Endothelial cell of umbilical vein (primary cell): ENCODE measurements at regions not wholly inside any gene's neighbourhood (a gene's known extent, or its start where the extent isn't known, plus 50 kb on each side); places are given as distances from the start of the nearest gene placed in this dataset.

ENCODE experiments used
- BruUV-seq: library from RNA; stranded (reverse); fragments of 400-500 nt; replicated peaks from 2 replicates; lab custom pipeline; 2021; lab: Mats Ljungman, UMichigan
- CTCF ChIA-PET: fragments of 300-600, 350-600 bp; sonication (Branson Sonifier 250); formaldehyde crosslinking; loops from one replicate; lab custom pipeline; 2021; ENCODE audit warnings: antibody characterized with exemption, inconsistent platforms; lab: Charles Lee
- POLR2A ChIA-PET: fragments of 300-600, 350-600 bp; sonication (Branson Sonifier 250); formaldehyde crosslinking; loops from one replicate; lab custom pipeline; 2021; ENCODE audit warnings: antibody characterized with exemption, inconsistent platforms; lab: Charles Lee
- DNase-seq: peaks from one replicate; pipeline ENCODE4 v3.0.0-alpha.2; 2011; ENCODE audit warnings: low read depth, low spot score
- FAIRE-seq: peaks from 2 replicates; lab custom pipeline; 2011; peaks lifted over from hg19 to GRCh38; lab: Jason Lieb, UNC
- H2AFZ ChIP-seq: 2 replicates; pipeline ENCODE4 v1.6.0; 2012; ENCODE audit warnings: low read depth, low read length, control low read depth, inconsistent platforms
- H3K27ac ChIP-seq: 2 replicates; pipeline ENCODE4 v1.5.1; 2011; ENCODE audit warnings: low read depth, mild to moderate bottlenecking, control low read depth, low read length, moderate library complexity; ENCODE audit not compliant: insufficient read depth
- H3K27me3 ChIP-seq, 2 experiments: 2 replicates each; pipeline versions ENCODE4 v1.6.0 to v1.6.1; 2011; ENCODE audit warnings: low read length in 2 of 2, mixed read lengths in 1 of 2; ENCODE audit not compliant: control insufficient read depth in 2 of 2, insufficient read depth in 2 of 2
- H3K36me3 ChIP-seq, 2 experiments: 2 replicates in 1 of 2; 3 replicates in 1 of 2; pipeline ENCODE4 v1.5.1; 2011; ENCODE audit warnings: low read length in 2 of 2, mild to moderate bottlenecking in 1 of 2, moderate library complexity in 1 of 2; ENCODE audit not compliant: control insufficient read depth in 2 of 2, insufficient read depth in 2 of 2; ENCODE audit errors: extremely low read depth in 1 of 2
- H3K4me1 ChIP-seq: 3 replicates; pipeline ENCODE4 v1.5.1; 2011; ENCODE audit warnings: mild to moderate bottlenecking, low read length; ENCODE audit not compliant: control insufficient read depth, insufficient read depth; ENCODE audit errors: extremely low read depth
- H3K4me2 ChIP-seq: 2 replicates; pipeline ENCODE4 v1.6.1; 2011; ENCODE audit warnings: low read length, control low read depth, mixed read lengths; ENCODE audit not compliant: insufficient read depth
- H3K4me3 ChIP-seq, 3 experiments: fragments of 200-600 bp in 1 of 3; sonication (generic), shearing (Covaris generic) in 1 of 3; replicated peaks in 1 of 3; 2 replicates each; pipeline ENCODE4 v1.5.1; 2011 to 2016; ENCODE audit warnings: control low read depth in 3 of 3, low read length in 3 of 3, mild to moderate bottlenecking in 2 of 3, inconsistent platforms in 1 of 3, low read depth in 1 of 3, moderate library complexity in 1 of 3; ENCODE audit not compliant: insufficient read depth in 1 of 3
- H3K79me2 ChIP-seq: 2 replicates; pipeline ENCODE4 v1.6.0; 2012; ENCODE audit warnings: low read length, inconsistent platforms; ENCODE audit not compliant: control insufficient read depth, insufficient read depth
- H3K9ac ChIP-seq: replicated peaks from 2 replicates; pipeline ENCODE3; 2011; ENCODE audit warnings: low read length, control low read depth; ENCODE audit not compliant: insufficient read depth; ENCODE audit errors: extremely low read depth
- H3K9me1 ChIP-seq: replicated peaks from 3 replicates; pipeline ENCODE4 v1.6.0; 2011; ENCODE audit warnings: mild to moderate bottlenecking, low read length; ENCODE audit not compliant: control insufficient read depth, insufficient read depth; ENCODE audit errors: extremely low read depth
- H3K9me3 ChIP-seq: replicated peaks from 2 replicates; pipeline ENCODE4 v1.5.1; 2012; ENCODE audit warnings: low read length, inconsistent platforms; ENCODE audit not compliant: control insufficient read depth, insufficient read depth
- H4K20me1 ChIP-seq: replicated peaks from 2 replicates; pipeline ENCODE3; 2011; ENCODE audit warnings: mild to moderate bottlenecking, low read length; ENCODE audit not compliant: control insufficient read depth, insufficient read depth; ENCODE audit errors: extremely low read depth
- EZH2 ChIP-seq: IDR thresholded peaks from 2 replicates; pipeline ENCODE4 v1.6.1; 2012; ENCODE audit warnings: borderline replicate concordance, low read depth, mild to moderate bottlenecking, moderate library complexity, low read length, inconsistent platforms; ENCODE audit not compliant: severe bottlenecking
- FOS ChIP-seq: IDR thresholded peaks from 2 replicates; pipeline ENCODE4 v1.6.1; 2011; ENCODE audit warnings: mild to moderate bottlenecking, low read length, moderate library complexity, borderline replicate concordance; ENCODE audit not compliant: insufficient read depth
- GATA2 ChIP-seq: IDR thresholded peaks from 2 replicates; pipeline ENCODE4 v1.7.0; 2011; ENCODE audit warnings: low read depth, mild to moderate bottlenecking, moderate library complexity, mixed read lengths, low read length; ENCODE audit not compliant: insufficient read length, insufficient read depth
- JUN ChIP-seq: IDR thresholded peaks from 2 replicates; pipeline ENCODE4 v1.6.1; 2011; ENCODE audit warnings: borderline replicate concordance, low read depth; ENCODE audit not compliant: insufficient read length, insufficient read depth
- MYC ChIP-seq: IDR thresholded peaks from one replicate; pipeline ENCODE4 v1.6.1; 2011; ENCODE audit warnings: mild to moderate bottlenecking, low read depth, low read length
- POLR2A ChIP-seq: IDR thresholded peaks from 2 replicates; pipeline ENCODE4 v1.6.1; 2012; ENCODE audit warnings: low read depth, mild to moderate bottlenecking, control low read depth, low read length
- POLR2AphosphoS5 ChIP-seq: IDR thresholded peaks from 2 replicates; pipeline ENCODE4 v1.6.1; 2012; ENCODE audit warnings: low read depth, mild to moderate bottlenecking, control low read depth, low read length, moderate library complexity; ENCODE audit not compliant: insufficient read depth
- dilution Hi-C: fragments of 300-500 bp; cut with MboI; formaldehyde crosslinking; loops from one replicate; pipeline ENCODE4 v1.15.0; 2019; ENCODE audit warnings: low sequenced_read_pairs; ENCODE audit not compliant: extremely low pct_ligation_motif_present
- intact Hi-C: fragments of 100-400 bp; cut with micrococcal nuclease; formaldehyde crosslinking; loops from one replicate; pipeline ENCODE4 v1.10.0; 2022
- TF ChIP-seq, protein P1 (sequence below), 2 donors: IDR thresholded peaks; 1 replicate in 1 of 2; 2 replicates in 1 of 2; pipeline ENCODE4 v1.5.1; 2011; ENCODE audit warnings: low read length in 2 of 2, mild to moderate bottlenecking in 2 of 2, moderate library complexity in 2 of 2, control low read depth in 1 of 2, inconsistent platforms in 1 of 2, low read depth in 1 of 2; ENCODE audit not compliant: insufficient read depth in 1 of 2; ENCODE audit errors: extremely low read depth in 1 of 2
- TF ChIP-seq, protein P2 (sequence below): IDR thresholded peaks from 2 replicates; pipeline ENCODE4 v1.6.1; 2011; ENCODE audit not compliant: insufficient read depth, insufficient read length

DNA sequence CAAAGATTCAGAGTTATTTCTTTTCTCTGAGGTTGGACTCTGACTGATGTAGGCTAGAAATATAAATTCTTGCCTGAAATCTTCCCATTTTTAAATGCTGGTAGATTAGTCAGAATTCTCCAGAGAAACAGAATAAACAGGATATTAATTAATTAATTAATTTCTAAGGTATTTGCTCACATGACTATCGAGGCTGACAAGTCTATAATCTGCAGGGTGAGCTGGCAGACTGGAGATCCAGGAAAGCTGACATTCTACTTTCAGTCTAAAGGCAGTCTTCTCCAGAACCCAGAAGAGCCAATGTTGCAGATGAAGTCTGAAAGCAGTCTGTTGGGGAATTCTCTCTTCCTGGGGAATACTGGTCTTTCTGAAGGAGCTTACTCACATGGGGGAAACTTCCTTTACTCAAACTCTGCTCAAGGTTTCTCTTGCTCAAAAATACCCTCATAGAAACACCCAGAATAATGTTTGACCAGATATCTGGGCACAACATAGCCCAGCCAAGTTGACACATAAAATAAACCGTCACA lies 189.7 kb downstream of the KIF20B start:
- no TSS peak for BruUV-seq
- H3K9ac ChIP-seq = no peak overlapping the region
- CTCF ChIA-PET = no interaction called here
- TF ChIP-seq POLR2A (no peak), EZH2 (no peak), JUN (no peak), MYC (no peak), GATA2 (no peak), FOS (no peak), POLR2AphosphoS5 (no peak)
- TF ChIP-seq, protein P1, sequence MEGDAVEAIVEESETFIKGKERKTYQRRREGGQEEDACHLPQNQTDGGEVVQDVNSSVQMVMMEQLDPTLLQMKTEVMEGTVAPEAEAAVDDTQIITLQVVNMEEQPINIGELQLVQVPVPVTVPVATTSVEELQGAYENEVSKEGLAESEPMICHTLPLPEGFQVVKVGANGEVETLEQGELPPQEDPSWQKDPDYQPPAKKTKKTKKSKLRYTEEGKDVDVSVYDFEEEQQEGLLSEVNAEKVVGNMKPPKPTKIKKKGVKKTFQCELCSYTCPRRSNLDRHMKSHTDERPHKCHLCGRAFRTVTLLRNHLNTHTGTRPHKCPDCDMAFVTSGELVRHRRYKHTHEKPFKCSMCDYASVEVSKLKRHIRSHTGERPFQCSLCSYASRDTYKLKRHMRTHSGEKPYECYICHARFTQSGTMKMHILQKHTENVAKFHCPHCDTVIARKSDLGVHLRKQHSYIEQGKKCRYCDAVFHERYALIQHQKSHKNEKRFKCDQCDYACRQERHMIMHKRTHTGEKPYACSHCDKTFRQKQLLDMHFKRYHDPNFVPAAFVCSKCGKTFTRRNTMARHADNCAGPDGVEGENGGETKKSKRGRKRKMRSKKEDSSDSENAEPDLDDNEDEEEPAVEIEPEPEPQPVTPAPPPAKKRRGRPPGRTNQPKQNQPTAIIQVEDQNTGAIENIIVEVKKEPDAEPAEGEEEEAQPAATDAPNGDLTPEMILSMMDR (IDR thresholded peaks at IDR 0.05; ENCODE audit: extremely low read depth in 1 of 2, insufficient read depth in 1 of 2, low read depth in 1 of 2, low read length in 2 of 2) = no peak
- TF ChIP-seq, protein P2, sequence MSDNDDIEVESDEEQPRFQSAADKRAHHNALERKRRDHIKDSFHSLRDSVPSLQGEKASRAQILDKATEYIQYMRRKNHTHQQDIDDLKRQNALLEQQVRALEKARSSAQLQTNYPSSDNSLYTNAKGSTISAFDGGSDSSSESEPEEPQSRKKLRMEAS = no peak
- intact Hi-C loops = loop anchor here (5.0 kb wide), 1 partner anchor 1269 kb away; no protein-coding TSS in a partner anchor
- H2AFZ ChIP-seq = no peak overlapping the region
- H3K4me1 ChIP-seq = no peaks in the 10 kb centered on the region
- H3K9me1 ChIP-seq = no peaks in the 10 kb centered on the region
- H3K27ac ChIP-seq = no peak overlapping the region
- DNase-seq (no peak), FAIRE-seq (no peak)
- no peaks in the 10 kb centered on the region for H3K36me3 ChIP-seq
- dilution Hi-C loops = no loop called here
- POLR2A ChIA-PET = no interaction called here
- no peaks in the 10 kb centered on the region for H4K20me1 ChIP-seq
- H3K9me3 ChIP-seq = no peaks in the 10 kb centered on the region
- peaks cover 0 to 1% of the 10 kb centered on the region in 2 experiments for H3K27me3 ChIP-seq
- no peak overlapping the region for H3K4me2 ChIP-seq
- no peak overlapping the region for H3K4me3 ChIP-seq
- no peaks in the 10 kb centered on the region for H3K79me2 ChIP-seq
